HCT116 (cell line): ENCODE measurements at regions not wholly inside any gene's neighbourhood (a gene's known extent, or its start where the extent isn't known, plus 50 kb on each side); places are given as distances from the start of the nearest gene placed in this dataset.

Source experiments
- ATAC-seq: fragments of 200-7000 bp; cut with Tn5 transposase; 2 replicates; pipeline ENCODE4 v1.9.1; 2020; ENCODE audit warnings: mild to moderate bottlenecking, moderate library complexity
- BruUV-seq: library from RNA; stranded (reverse); fragments of 400-500 nt; replicated peaks from 2 replicates; lab custom pipeline; 2021; lab: Mats Ljungman, UMichigan
- CTCF ChIA-PET: fragments of 300-600 bp; sonication (Branson Sonifier 250); formaldehyde crosslinking; loops from one replicate; lab custom pipeline; 2021; ENCODE audit warnings: antibody characterized with exemption; lab: Charles Lee
- POLR2A ChIA-PET: fragments of 300-600, 350-600 bp; sonication (Branson Sonifier 250); formaldehyde crosslinking; loops from one replicate; lab custom pipeline; 2021; ENCODE audit warnings: antibody characterized with exemption; lab: Charles Lee
- RAD21 ChIA-PET, 2 experiments: fragments of 300-600 bp; sonication (Branson Sonifier 250); formaldehyde crosslinking; loops; one replicate each; lab custom pipeline; 2023; ENCODE audit warnings: low total read pairs in 2 of 2; ENCODE audit not compliant: uncharacterized antibody in 2 of 2, unreplicated experiment in 2 of 2, low non-redundant PET in 1 of 2; lab: Charles Lee
- DNase-seq: peaks from one replicate; pipeline ENCODE4 v3.0.0-alpha.2; 2010; ENCODE audit warnings: low read depth, low spot score
- H2AFZ ChIP-seq: fragments of 200-600 bp; shearing (Covaris generic), sonication (generic); 2 replicates; pipeline ENCODE4 v1.6.1; 2017; ENCODE audit warnings: low read depth, mixed run types, mixed read lengths, antibody characterized with exemption, low read length; ENCODE audit not compliant: poor library complexity, severe bottlenecking
- H3K27ac ChIP-seq: 2 replicates; pipeline ENCODE4 v1.5.1; 2012; ENCODE audit warnings: low read depth, low read length
- H3K27me3 ChIP-seq: fragments of 200-600 bp; sonication (generic); 2 replicates; pipeline ENCODE4 v1.6.1; 2016; ENCODE audit warnings: mixed run types, low read length, mixed read lengths; ENCODE audit not compliant: insufficient read depth
- H3K36me3 ChIP-seq, 2 experiments: fragments of 200-500 bp in 1 of 2; fragments of 200-600 bp in 1 of 2; sonication (Bioruptor generic) in 1 of 2; sonication (generic) in 1 of 2; 2 replicates each; pipeline versions ENCODE4 v1.5.1 to v1.6.1; 2014 to 2016; ENCODE audit warnings: low read length in 2 of 2, inconsistent platforms in 1 of 2, mixed read lengths in 1 of 2, mixed run types in 1 of 2; ENCODE audit not compliant: insufficient read depth in 2 of 2, control insufficient read depth in 1 of 2
- H3K4me1 ChIP-seq, 2 experiments: fragments of 200-600 bp in 1 of 2; sonication (generic) in 1 of 2; 2 replicates each; pipeline versions ENCODE4 v1.5.1 to v1.6.1; 2012 to 2017; ENCODE audit warnings: low read length in 2 of 2, inconsistent platforms in 1 of 2, mild to moderate bottlenecking in 1 of 2, mixed read lengths in 1 of 2, mixed run types in 1 of 2, moderate library complexity in 1 of 2; ENCODE audit not compliant: insufficient read depth in 2 of 2, control insufficient read depth in 1 of 2
- H3K4me2 ChIP-seq: fragments of 200-600 bp; sonication (generic); 2 replicates; pipeline ENCODE4 v1.6.1; 2017; ENCODE audit warnings: mixed run types, low read length, mixed read lengths
- H3K4me3 ChIP-seq, 2 experiments: fragments of 200-600 bp in 1 of 2; sonication (generic) in 1 of 2; replicated peaks in 1 of 2; 2 replicates each; pipeline ENCODE4 v1.5.1; 2011 to 2016; ENCODE audit warnings: low read length in 2 of 2, control low read depth in 1 of 2, low read depth in 1 of 2, mild to moderate bottlenecking in 1 of 2, mixed read lengths in 1 of 2, mixed run types in 1 of 2
- H3K79me2 ChIP-seq: fragments of 200-600 bp; sonication (generic); 2 replicates; pipeline ENCODE4 v1.6.1; 2017; ENCODE audit warnings: mild to moderate bottlenecking, mixed run types, low read length, moderate library complexity, mixed read lengths; ENCODE audit not compliant: insufficient read depth
- H3K9ac ChIP-seq: fragments of 200-600 bp; sonication (generic); 2 replicates; pipeline ENCODE4 v1.6.1; 2016; ENCODE audit warnings: low read length, mixed read lengths
- H3K9me2 ChIP-seq: fragments of 200-600 bp; sonication (generic), shearing (Covaris generic); 2 replicates; pipeline ENCODE4 v1.6.1; 2017; ENCODE audit warnings: mixed run types, mild to moderate bottlenecking, moderate library complexity; ENCODE audit not compliant: insufficient read depth
- H3K9me3 ChIP-seq, 2 experiments: fragments of 200-500 bp in 1 of 2; fragments of 200-600 bp in 1 of 2; sonication (Bioruptor generic) in 1 of 2; sonication (generic) in 1 of 2; 2 replicates each; pipeline ENCODE4 v1.6.1; 2014 to 2017; ENCODE audit warnings: low read length in 2 of 2, mixed read lengths in 2 of 2, inconsistent platforms in 1 of 2, low read depth in 1 of 2, mild to moderate bottlenecking in 1 of 2, mixed run types in 1 of 2, moderate library complexity in 1 of 2; ENCODE audit not compliant: control insufficient read depth in 1 of 2, insufficient read depth in 1 of 2
- H4K20me1 ChIP-seq: fragments of 200-600 bp; sonication (generic), shearing (Covaris generic); 2 replicates; pipeline ENCODE4 v1.6.1; 2017; ENCODE audit warnings: mixed run types, mild to moderate bottlenecking, moderate library complexity; ENCODE audit not compliant: insufficient read depth
- ATF3 ChIP-seq: IDR thresholded peaks from 2 replicates; pipeline ENCODE4 v1.6.1; 2012
- CBX3 ChIP-seq: IDR thresholded peaks from 2 replicates; pipeline ENCODE4 v1.6.1; 2012; ENCODE audit warnings: low read depth
- CEBPB ChIP-seq: IDR thresholded peaks from 2 replicates; pipeline ENCODE4 v1.6.1; 2012; ENCODE audit warnings: low read depth
- FOSL1 ChIP-seq: IDR thresholded peaks from 2 replicates; pipeline ENCODE4 v1.6.1; 2012; ENCODE audit warnings: low read depth
- POLR2A ChIP-seq: IDR thresholded peaks from 2 replicates; pipeline ENCODE4 v1.7.0; 2011; ENCODE audit warnings: borderline replicate concordance; ENCODE audit not compliant: insufficient read depth, insufficient read length; ENCODE audit errors: extremely low read depth
- POLR2AphosphoS5 ChIP-seq: IDR thresholded peaks from 2 replicates; pipeline ENCODE4 v1.6.1; 2011; ENCODE audit warnings: mild to moderate bottlenecking, low read depth, low read length, moderate library complexity
- SIN3A ChIP-seq: IDR thresholded peaks from 2 replicates; pipeline ENCODE4 v1.6.1; 2012; ENCODE audit warnings: low read depth
- SRF ChIP-seq: IDR thresholded peaks from 2 replicates; pipeline ENCODE4 v1.6.1; 2012; ENCODE audit warnings: low read depth
- TCF7L2 ChIP-seq: IDR thresholded peaks from 2 replicates; pipeline ENCODE4 v1.7.0; 2011; ENCODE audit warnings: borderline replicate concordance, inconsistent platforms; ENCODE audit not compliant: insufficient read depth, insufficient read length; ENCODE audit errors: extremely low read depth
- YY1 ChIP-seq: IDR thresholded peaks from 2 replicates; pipeline ENCODE4 v1.6.1; 2011; ENCODE audit warnings: low read length, low read depth, moderate library complexity, mild to moderate bottlenecking; ENCODE audit not compliant: insufficient replicate concordance; ENCODE audit errors: extremely low read depth
- intact Hi-C: fragments of 100-400 bp; cut with micrococcal nuclease; formaldehyde crosslinking; loops from 2 replicates; pipeline ENCODE4 v1.10.0; 2022
- TF ChIP-seq, protein P1 (sequence below): IDR thresholded peaks from 2 replicates; pipeline ENCODE4 v1.6.1; 2012; ENCODE audit warnings: low read depth
- TF ChIP-seq, protein P2 (sequence below): IDR thresholded peaks from 2 replicates; pipeline ENCODE4 v1.6.1; 2011; ENCODE audit warnings: mild to moderate bottlenecking, low read length, moderate library complexity; ENCODE audit not compliant: insufficient replicate concordance; ENCODE audit errors: extremely low read depth

GRCh38 chr9:136596630-136597031 lies 50.8 kb upstream of the NOTCH1 start (continued):
- TF ChIP-seq, protein P1, sequence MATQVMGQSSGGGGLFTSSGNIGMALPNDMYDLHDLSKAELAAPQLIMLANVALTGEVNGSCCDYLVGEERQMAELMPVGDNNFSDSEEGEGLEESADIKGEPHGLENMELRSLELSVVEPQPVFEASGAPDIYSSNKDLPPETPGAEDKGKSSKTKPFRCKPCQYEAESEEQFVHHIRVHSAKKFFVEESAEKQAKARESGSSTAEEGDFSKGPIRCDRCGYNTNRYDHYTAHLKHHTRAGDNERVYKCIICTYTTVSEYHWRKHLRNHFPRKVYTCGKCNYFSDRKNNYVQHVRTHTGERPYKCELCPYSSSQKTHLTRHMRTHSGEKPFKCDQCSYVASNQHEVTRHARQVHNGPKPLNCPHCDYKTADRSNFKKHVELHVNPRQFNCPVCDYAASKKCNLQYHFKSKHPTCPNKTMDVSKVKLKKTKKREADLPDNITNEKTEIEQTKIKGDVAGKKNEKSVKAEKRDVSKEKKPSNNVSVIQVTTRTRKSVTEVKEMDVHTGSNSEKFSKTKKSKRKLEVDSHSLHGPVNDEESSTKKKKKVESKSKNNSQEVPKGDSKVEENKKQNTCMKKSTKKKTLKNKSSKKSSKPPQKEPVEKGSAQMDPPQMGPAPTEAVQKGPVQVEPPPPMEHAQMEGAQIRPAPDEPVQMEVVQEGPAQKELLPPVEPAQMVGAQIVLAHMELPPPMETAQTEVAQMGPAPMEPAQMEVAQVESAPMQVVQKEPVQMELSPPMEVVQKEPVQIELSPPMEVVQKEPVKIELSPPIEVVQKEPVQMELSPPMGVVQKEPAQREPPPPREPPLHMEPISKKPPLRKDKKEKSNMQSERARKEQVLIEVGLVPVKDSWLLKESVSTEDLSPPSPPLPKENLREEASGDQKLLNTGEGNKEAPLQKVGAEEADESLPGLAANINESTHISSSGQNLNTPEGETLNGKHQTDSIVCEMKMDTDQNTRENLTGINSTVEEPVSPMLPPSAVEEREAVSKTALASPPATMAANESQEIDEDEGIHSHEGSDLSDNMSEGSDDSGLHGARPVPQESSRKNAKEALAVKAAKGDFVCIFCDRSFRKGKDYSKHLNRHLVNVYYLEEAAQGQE = no peak
- no peak for TF ChIP-seq FOSL1
- TF ChIP-seq POLR2A = no peak
- no peak for TF ChIP-seq SRF

DNA sequence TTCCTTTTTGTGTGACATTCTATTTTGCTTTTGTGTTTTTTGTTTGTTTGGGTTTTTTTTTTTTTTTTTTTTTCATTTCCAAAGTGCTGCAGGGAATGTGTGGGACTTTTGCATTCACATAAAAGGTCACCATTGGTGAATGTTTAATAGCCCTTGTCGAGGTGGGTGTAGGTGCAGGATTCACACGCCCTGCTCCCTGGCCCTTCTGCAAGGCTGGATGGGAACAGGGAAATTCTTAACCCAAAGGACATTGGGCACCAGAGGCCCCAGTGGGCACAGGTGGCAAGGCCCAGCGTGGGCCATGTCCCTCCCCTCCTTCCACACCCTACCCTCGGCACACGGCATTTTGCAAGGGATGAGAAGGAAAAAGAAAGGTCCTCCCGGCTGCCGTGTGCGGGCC lies 50.4 kb upstream of the NOTCH1 start:
- Histone ChIP-seq H3K27ac (no peak overlapping the region), H3K9me3 (no peaks in the 10 kb centered on the region), H3K9ac (no peak overlapping the region), H4K20me1 (no peaks in the 10 kb centered on the region), H3K79me2 (no peaks in the 10 kb centered on the region), H3K36me3 (no peaks in the 10 kb centered on the region), H3K27me3 (no peaks in the 10 kb centered on the region), H3K4me1 (peaks cover 0 to 5% of the 10 kb centered on the region in 2 experiments; a peak in 2 of 4 replicates), H2AFZ (no peak overlapping the region), H3K9me2 (no peaks in the 10 kb centered on the region), H3K4me3 (no peak overlapping the region), H3K4me2 (no peak overlapping the region)
- ATAC-seq (no peak), DNase-seq (no peak)
- intact Hi-C loops = no loop called here
- BruUV-seq = no TSS peak
- ChIA-PET RAD21 (no interaction called here), POLR2A (no interaction called here), CTCF (no interaction called here)
- no peak for TF ChIP-seq YY1
- no peak for TF ChIP-seq FOSL1
- TF ChIP-seq TCF7L2 = no peak
- TF ChIP-seq, protein P2, sequence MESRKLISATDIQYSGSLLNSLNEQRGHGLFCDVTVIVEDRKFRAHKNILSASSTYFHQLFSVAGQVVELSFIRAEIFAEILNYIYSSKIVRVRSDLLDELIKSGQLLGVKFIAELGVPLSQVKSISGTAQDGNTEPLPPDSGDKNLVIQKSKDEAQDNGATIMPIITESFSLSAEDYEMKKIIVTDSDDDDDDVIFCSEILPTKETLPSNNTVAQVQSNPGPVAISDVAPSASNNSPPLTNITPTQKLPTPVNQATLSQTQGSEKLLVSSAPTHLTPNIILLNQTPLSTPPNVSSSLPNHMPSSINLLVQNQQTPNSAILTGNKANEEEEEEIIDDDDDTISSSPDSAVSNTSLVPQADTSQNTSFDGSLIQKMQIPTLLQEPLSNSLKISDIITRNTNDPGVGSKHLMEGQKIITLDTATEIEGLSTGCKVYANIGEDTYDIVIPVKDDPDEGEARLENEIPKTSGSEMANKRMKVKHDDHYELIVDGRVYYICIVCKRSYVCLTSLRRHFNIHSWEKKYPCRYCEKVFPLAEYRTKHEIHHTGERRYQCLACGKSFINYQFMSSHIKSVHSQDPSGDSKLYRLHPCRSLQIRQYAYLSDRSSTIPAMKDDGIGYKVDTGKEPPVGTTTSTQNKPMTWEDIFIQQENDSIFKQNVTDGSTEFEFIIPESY = no peak
- TF ChIP-seq SIN3A = no peak
- no peak for TF ChIP-seq POLR2AphosphoS5
- no peak for TF ChIP-seq CBX3
- no peak for TF ChIP-seq SRF
- TF ChIP-seq ATF3 = no peak
- no peak for TF ChIP-seq POLR2A
- TF ChIP-seq, protein P1 = no peak
- TF ChIP-seq CEBPB = no peak
